Heart right ventricle (tissue), 16 donors: ENCODE measurements at regions not wholly inside any gene's neighbourhood (a gene's known extent, or its start where the extent isn't known, plus 50 kb on each side); places are given as distances from the start of the nearest gene placed in this dataset.

Experiments
- ATAC-seq, 8 donors: fragments of 200-7000 bp; cut with Tn5 transposase; one replicate each; pipeline ENCODE4 v1.9.1; 2020; ENCODE audit warnings: mild to moderate bottlenecking in 8 of 8, moderate library complexity in 8 of 8, moderate number of reproducible peaks in 1 of 8
- DNase-seq, 2 donors: peaks; one replicate each; pipeline ENCODE4 v3.0.0-alpha.2; 2020
- H3K27ac ChIP-seq, 10 donors: fragments of 200-600 bp; sonication (generic) in 2 of 10; one replicate each; pipeline versions ENCODE4 v1.5.0 to v1.8.0; 2020 to 2022; ENCODE audit warnings: mild to moderate bottlenecking in 3 of 10
- H3K27me3 ChIP-seq, 7 donors: fragments of 200-600 bp; one replicate each; pipeline ENCODE4 v1.8.0; 2021 to 2022; ENCODE audit warnings: mild to moderate bottlenecking in 2 of 7
- H3K36me3 ChIP-seq, 9 donors: fragments of 200-600 bp; sonication (generic) in 1 of 9; one replicate each; pipeline versions ENCODE4 v1.5.0 to v1.8.0; 2020 to 2022; ENCODE audit warnings: mild to moderate bottlenecking in 2 of 9
- H3K4me1 ChIP-seq, 9 donors: fragments of 200-600 bp; sonication (generic) in 1 of 9; one replicate each; pipeline versions ENCODE4 v1.5.0 to v1.8.0; 2020 to 2022; ENCODE audit warnings: mild to moderate bottlenecking in 4 of 9
- H3K4me3 ChIP-seq, 10 donors: fragments of 200-600 bp; sonication (generic) in 2 of 10; one replicate each; pipeline versions ENCODE4 v1.5.0 to v1.8.0; 2020 to 2022; ENCODE audit warnings: mild to moderate bottlenecking in 7 of 10, moderate library complexity in 2 of 10
- H3K9me3 ChIP-seq, 11 donors: fragments of 200-600 bp in 10 of 11; sonication (generic) in 2 of 11; one replicate each; pipeline versions ENCODE4 v1.5.0 to v1.8.0; 2013 to 2022; ENCODE audit warnings: mild to moderate bottlenecking in 2 of 11, control low read depth in 1 of 11, moderate library complexity in 1 of 11
- CTCF ChIP-seq, 9 donors: fragments of 200-600 bp; sonication (generic) in 2 of 9; IDR thresholded peaks; one replicate each; pipeline versions ENCODE4 v1.5.0 to v1.8.0; 2021 to 2022; ENCODE audit warnings: antibody characterized with exemption in 9 of 9, mild to moderate bottlenecking in 5 of 9, moderate library complexity in 1 of 9
- WGBS, 2 donors: extraction: QIAGEN DNeasy Blood & Tissue Kit; methylation state at CpG; one replicate each; pipeline ENCODE4 v1.1.7; 2013; ENCODE audit warnings: inconsistent platforms in 1 of 2; 5-methylcytosine and 5-hydroxymethylcytosine counted together
- intact Hi-C, 10 donors: fragments of 100-400 bp; cut with DNase I; formaldehyde crosslinking; loops; one replicate each; pipeline versions ENCODE4 v1.11.1 to v1.14.2; 2022
- donor health status: Arrhythmogenic right ventricular cardiomyopathy.
- donor health status: ischemic (EF 13 %, LVEDD 7.1; RV severe dilation, severe dysfunction).
- donor health status: healthy with polysubstance abuse.
- donor health status: DM: no; HTN: yes; CAD: no.
- donor health status: DM: no; HTN: no; CAD: no.
- donor health status: ischemic (EF 25% LVEDD 6.9; RV normal size, moderate dysfunction).
- donor health status: ischemic (EF 25% LVEDD 5.7; RV mildly dilated, moderate dysfunction).
- donor health status: healthy.
- donor health status: DM: yes; HTN: yes; CAD: no.
- donor health status: Ischemic cardiomyopathy.
- donor health status: ischemic (EF 35%, LVEDD 5.7; RV mildly dilated, moderate dysfunction).
- donor health status: nonischemic (EF 11% LVEDD 7.7; RV severe dilation, severe dysfunction).
- donor health status: DM: yes; HTN: yes; CAD: no.
- donor health status: PGD.
- donor health status: ischemic (EF 29% LVEDD 5.4; RV normal size, mild dysfunction).
- donor health status: nonischemic (EF 23%, LVEDD 6.1; RV moderate dilation, normal function).

- Histone ChIP-seq H3K27ac (no peak overlapping the region), H3K36me3 (no peaks in the 10 kb centered on the region), H3K9me3 (no peaks in the 10 kb centered on the region), H3K27me3 (no peaks in the 10 kb centered on the region), H3K4me3 (no peak overlapping the region), H3K4me1 (peaks cover 0 to 34% (median 0%) of the 10 kb centered on the region in 9 donors)
- DNase-seq (no peak), ATAC-seq (no peak)
- no peak for TF ChIP-seq CTCF (IDR thresholded peaks at IDR 0.05)
- 99 to 100% methylated on average over 2 of the region's 2 CpGs for WGBS, 2 donors
- intact Hi-C loops = loop anchor here in 1 of 10 donors (5.0 kb wide), 1 partner anchor 236 kb away; no protein-coding TSS in a partner anchor
These were observed 157.5 kb downstream of the PIK3R1 start for GRCh38 chr5:68373050-68373449.

DNA sequence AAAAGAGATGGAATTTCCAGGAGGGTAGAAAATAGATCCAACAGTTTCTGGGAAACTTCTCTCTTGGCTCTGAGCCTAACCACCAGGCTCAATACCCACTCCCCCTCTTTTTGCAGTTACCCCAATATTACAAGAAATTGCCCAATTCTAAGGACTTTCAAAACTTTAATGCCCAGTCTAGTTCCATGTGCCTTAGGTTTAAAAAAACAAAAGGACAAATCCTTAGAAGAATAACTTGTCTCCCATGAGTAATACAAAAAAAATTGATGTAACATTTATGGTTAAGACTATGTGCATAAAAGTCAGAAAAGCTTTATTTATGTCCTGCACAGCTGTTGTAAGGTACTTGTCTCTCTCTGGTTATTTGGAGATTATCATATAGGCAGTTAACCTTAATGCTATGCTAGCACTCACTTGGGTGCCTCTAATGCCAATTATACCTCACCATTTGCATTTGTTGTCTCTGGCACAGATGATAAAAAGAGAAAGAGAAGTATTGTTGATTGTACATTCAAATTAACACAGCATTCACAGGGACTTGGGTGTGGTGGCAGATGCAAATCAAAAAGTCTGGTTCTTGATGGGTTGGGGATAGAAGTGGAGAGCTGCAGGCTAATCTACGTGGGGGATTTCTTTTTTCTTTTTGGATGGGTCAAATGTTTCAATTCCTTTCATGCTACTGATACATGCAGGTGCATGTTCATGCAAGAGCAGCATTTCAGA lies 159.4 kb downstream of the PIK3R1 start:
- no peak overlapping the region for H3K27ac ChIP-seq
- peaks cover 0 to 24% (median 0%) of the 10 kb centered on the region in 9 donors for H3K4me1 ChIP-seq
- no peaks in the 10 kb centered on the region for H3K27me3 ChIP-seq
- DNase-seq (no peak), ATAC-seq (no peak)
- H3K4me3 ChIP-seq = no peak overlapping the region
- 98 to 100% methylated on average over 1 of the region's 1 CpG for WGBS, 2 donors
- no peak for TF ChIP-seq CTCF (IDR thresholded peaks at IDR 0.05)
- H3K36me3 ChIP-seq = no peaks in the 10 kb centered on the region
- intact Hi-C loops = loop anchor here in 1 of 10 donors (5.0 kb wide), 1 partner anchor 238 kb away; no protein-coding TSS in a partner anchor
- H3K9me3 ChIP-seq = no peaks in the 10 kb centered on the region

DNA sequence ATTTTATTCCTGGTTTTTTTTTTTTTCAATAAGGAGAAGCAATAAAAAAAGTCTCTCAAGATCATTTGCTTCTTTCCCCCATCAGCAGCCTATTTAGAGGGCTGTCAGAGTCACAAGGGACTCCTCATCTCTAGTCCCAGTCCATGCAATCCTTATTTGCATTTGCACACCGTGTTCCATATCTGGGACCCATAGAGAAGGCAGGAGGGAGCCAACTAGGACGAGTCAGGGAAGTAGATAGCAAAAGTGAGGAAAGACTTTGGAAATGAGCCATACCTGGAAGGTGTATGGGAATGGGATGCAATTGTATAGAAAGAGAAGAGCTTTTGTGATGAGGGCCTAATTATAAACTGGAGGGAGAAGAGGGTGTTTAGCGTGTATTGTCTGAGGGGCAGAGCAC lies 160.0 kb downstream of the PIK3R1 start:
- 55 to 65% methylated on average over 3 of the region's 3 CpGs for WGBS, 2 donors
- ATAC-seq = peak in 1 of 8 donors; percentile 68

DNA sequence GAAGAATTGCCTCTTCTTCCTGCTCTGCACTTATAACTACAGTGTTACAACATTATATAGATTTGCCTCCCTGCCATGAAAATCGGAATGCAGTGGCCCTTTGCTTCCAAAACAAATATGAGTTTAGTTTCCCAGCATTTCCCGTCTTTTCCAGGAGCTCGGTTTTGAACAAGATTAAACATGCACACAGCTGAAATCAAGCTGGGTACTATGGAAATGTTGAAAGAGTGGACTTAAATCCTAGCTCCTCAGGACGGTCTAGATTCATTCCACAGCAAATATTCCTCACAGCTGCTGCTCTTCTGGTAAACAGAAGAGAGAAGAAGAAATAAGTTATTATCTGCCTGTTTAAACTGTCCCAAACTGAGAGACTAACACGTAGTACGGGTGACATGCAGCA lies 161.4 kb downstream of the PIK3R1 start:
- no peaks in the 10 kb centered on the region for H3K27me3 ChIP-seq
- no peak overlapping the region for H3K27ac ChIP-seq
- 67 to 70% methylated on average over 6 of the region's 6 CpGs for WGBS, 2 donors
- no peak for DNase-seq
- no peaks in the 10 kb centered on the region for H3K36me3 ChIP-seq
- H3K4me3 ChIP-seq = no peak overlapping the region
- ATAC-seq = no peak
- H3K9me3 ChIP-seq = no peaks in the 10 kb centered on the region
- H3K4me1 ChIP-seq = peaks cover 0 to 37% (median 0%) of the 10 kb centered on the region in 9 donors
- TF ChIP-seq CTCF (IDR thresholded peaks at IDR 0.05) = no peak
- intact Hi-C loops = no loop called here

More for the DNA sequence above, 160.0 kb downstream of the PIK3R1 start:
- Histone ChIP-seq H3K4me3 (no peak overlapping the region), H3K4me1 (peaks cover 0 to 27% (median 0%) of the 10 kb centered on the region in 9 donors), H3K36me3 (no peaks in the 10 kb centered on the region), H3K27me3 (no peaks in the 10 kb centered on the region), H3K9me3 (no peaks in the 10 kb centered on the region), H3K27ac (no peak overlapping the region)
- no peak for DNase-seq
- TF ChIP-seq CTCF (IDR thresholded peaks at IDR 0.05) = no peak
- intact Hi-C loops = no loop called here
